Adrenal gland (tissue), 9 donors: ENCODE measurements at regions not wholly inside any gene's neighbourhood (a gene's known extent, or its start where the extent isn't known, plus 50 kb on each side); places are given as distances from the start of the nearest gene placed in this dataset.

Experiments
- DNase-seq, 7 donors: peaks; one replicate each; pipeline ENCODE4 v3.0.0-alpha.2; 2019 to 2020
- H3K27ac ChIP-seq, 5 donors: fragments of 200-600 bp; sonication (generic) in 4 of 5; 1 replicate in 3 of 5; 2 replicates in 2 of 5; pipeline versions ENCODE4 v1.5.1 to v1.8.0; 2016 to 2020; ENCODE audit warnings: mild to moderate bottlenecking in 1 of 5
- H3K27me3 ChIP-seq: fragments of 200-600 bp; 2 replicates; pipeline ENCODE4 v1.8.0; 2021
- H3K36me3 ChIP-seq, 2 donors: fragments of 200-600 bp; replicated peaks in 1 of 2; 1 replicate in 1 of 2; 2 replicates in 1 of 2; pipeline versions ENCODE4 v1.5.1 to v1.8.0; 2018 to 2022
- H3K4me1 ChIP-seq, 2 donors: fragments of 200-600 bp; replicated peaks in 1 of 2; 1 replicate in 1 of 2; 2 replicates in 1 of 2; pipeline versions ENCODE4 v1.5.1 to v1.8.0; 2018 to 2021
- H3K4me3 ChIP-seq, 4 donors: fragments of 200-600 bp; sonication (generic) in 3 of 4; one replicate each; pipeline ENCODE4 v1.5.1; 2016 to 2018
- H3K9me3 ChIP-seq, 3 donors: fragments of 200-600 bp; sonication (generic) in 1 of 3; replicated peaks in 1 of 3; 1 replicate in 2 of 3; 2 replicates in 1 of 3; pipeline versions ENCODE4 v1.5.1 to v1.8.0; 2016 to 2021
- CTCF ChIP-seq, 6 experiments: fragments of 450-650 bp in 4 of 6; fragments of 200-600 bp in 2 of 6; sonication (generic) in 1 of 6; IDR thresholded peaks; 1 replicate in 5 of 6; 2 replicates in 1 of 6; pipeline versions ENCODE4 v1.5.1 to v1.8.0; 2016 to 2021; ENCODE audit warnings: antibody characterized with exemption in 6 of 6, mild to moderate bottlenecking in 2 of 6, moderate library complexity in 1 of 6
- POLR2A ChIP-seq, 2 donors: fragments of 450-650 bp; IDR thresholded peaks; one replicate each; pipeline ENCODE4 v1.6.1; 2017; ENCODE audit warnings: antibody characterized with exemption in 2 of 2, mild to moderate bottlenecking in 2 of 2, moderate library complexity in 1 of 2
- WGBS, 4 donors: extraction: QIAGEN DNeasy Blood & Tissue Kit in 2 of 4; methylation state at CpG; one replicate each; pipeline versions ENCODE4 v1.1.5 to v1.1.7; 2013 to 2017; 5-methylcytosine and 5-hydroxymethylcytosine counted together
- intact Hi-C, 2 donors: fragments of 100-400 bp; cut with DNase I; formaldehyde crosslinking; loops; one replicate each; pipeline versions ENCODE4 v1.14.1 to v1.15.0; 2022 to 2023
- donor health status: healthy with polysubstance abuse.
- donor health status: Bipolar disorder and iron deficiency.
- donor health status: DM: yes; HTN: yes; CAD: no.
- donor health status: DM: no; HTN: no; CAD: no.
- donor health status: DM: no; HTN: no; CAD: no.

- H3K27ac ChIP-seq, result no peak overlapping the region
- no peaks in the 10 kb centered on the region for H3K4me1 ChIP-seq
- no peak overlapping the region for H3K4me3 ChIP-seq
- intact Hi-C loops, result no loop called here
- no peaks in the 10 kb centered on the region for H3K36me3 ChIP-seq
- no peaks in the 10 kb centered on the region for H3K9me3 ChIP-seq
- DNase-seq, result no peak
- TF ChIP-seq CTCF (IDR thresholded peaks at IDR 0.05) (no peak), POLR2A (IDR thresholded peaks at IDR 0.05) (no peak)
- H3K27me3 ChIP-seq, result no peaks in the 10 kb centered on the region
Observed at GRCh38 chr4:55011761-55012160, 113.6 kb downstream of the KDR start.

GRCh38 chr4:55010550-55010949, 114.8 kb downstream of the KDR start:
- H3K4me1 ChIP-seq, result no peaks in the 10 kb centered on the region
- DNase-seq, result no peak
- intact Hi-C loops, result no loop called here
- no peaks in the 10 kb centered on the region for H3K27me3 ChIP-seq
- no peak for TF ChIP-seq POLR2A (IDR thresholded peaks at IDR 0.05)
- no peak for TF ChIP-seq CTCF (IDR thresholded peaks at IDR 0.05)
- no peak overlapping the region for H3K4me3 ChIP-seq
- no peaks in the 10 kb centered on the region for H3K36me3 ChIP-seq
- no peak overlapping the region for H3K27ac ChIP-seq
- H3K9me3 ChIP-seq, result no peaks in the 10 kb centered on the region

- WGBS, 4 donors, result 49 to 52% (median 50%) methylated on average over 20 of the region's 20 CpGs
- peak overlapping the region in 1 of 5 donors; percentile 45 for H3K27ac ChIP-seq
- no peaks in the 10 kb centered on the region for H3K36me3 ChIP-seq
- no peak overlapping the region for H3K4me3 ChIP-seq
- peak in 6 of 7 donors; percentile 11 to 59 (median 28) for DNase-seq
- peak in 2 of 6 experiments; percentile 6 to 13 for TF ChIP-seq CTCF (IDR thresholded peaks at IDR 0.05)
- TF ChIP-seq POLR2A (IDR thresholded peaks at IDR 0.05), result no peak
- H3K27me3 ChIP-seq, result no peaks in the 10 kb centered on the region
- no peaks in the 10 kb centered on the region for H3K4me1 ChIP-seq
- intact Hi-C loops, result no loop called here
- H3K9me3 ChIP-seq, result no peaks in the 10 kb centered on the region
Observed at GRCh38 chr4:55008166-55009056, 117.0 kb downstream of the KDR start.

- Histone ChIP-seq H3K36me3 (no peaks in the 10 kb centered on the region), H3K4me3 (no peak overlapping the region), H3K4me1 (no peaks in the 10 kb centered on the region), H3K9me3 (no peaks in the 10 kb centered on the region), H3K27ac (peak overlapping the region in 1 of 5 donors; percentile 49), H3K27me3 (no peaks in the 10 kb centered on the region)
- 78 to 93% (median 79%) methylated on average over 2 of the region's 2 CpGs for WGBS, 4 donors
- TF ChIP-seq CTCF (IDR thresholded peaks at IDR 0.05), result no peak
- no peak for TF ChIP-seq POLR2A (IDR thresholded peaks at IDR 0.05)
- DNase-seq, result no peak
- intact Hi-C loops, result no loop called here
Observed at GRCh38 chr4:55005910-55006309, 119.5 kb downstream of the KDR start.
